ENCODE measurements at regions not wholly inside any gene's neighbourhood (a gene's known extent, or its start where the extent isn't known, plus 50 kb on each side); places are given as distances from the start of the nearest gene placed in this dataset.

DNA sequence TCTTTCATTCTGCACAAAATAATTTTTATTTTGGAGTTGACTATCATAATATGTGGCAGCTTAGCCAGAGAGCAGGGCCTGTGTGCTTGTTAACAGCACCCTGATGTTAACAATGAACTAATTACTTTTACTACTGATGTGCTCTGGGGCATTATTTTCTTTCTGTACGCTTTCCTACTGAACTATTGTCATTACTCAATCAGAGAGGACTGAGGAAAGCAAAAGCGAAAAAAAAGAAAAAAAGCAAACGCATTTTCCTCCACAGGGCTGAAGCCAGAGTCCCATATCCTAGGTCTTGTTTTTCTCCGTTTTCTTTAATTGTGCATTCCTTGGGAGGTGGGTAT lies 221.2 kb downstream of the TTLL7 start:
- no peak overlapping the region for H3K27ac ChIP-seq
- DNase-seq: no peak
- WGBS, 5 donors: 83 to 91% (median 89%) methylated on average over 4 of the region's 4 CpGs
- no peak overlapping the region for H3K4me3 ChIP-seq
- no peaks in the 10 kb centered on the region for H3K9me3 ChIP-seq
- H3K4me1 ChIP-seq: no peaks in the 10 kb centered on the region
- TF ChIP-seq EP300 (IDR thresholded peaks at IDR 0.05) (no peak), POLR2A (IDR thresholded peaks at IDR 0.05) (no peak), POLR2AphosphoS5 (IDR thresholded peaks at IDR 0.05) (no peak)
- TF ChIP-seq, protein P1, sequence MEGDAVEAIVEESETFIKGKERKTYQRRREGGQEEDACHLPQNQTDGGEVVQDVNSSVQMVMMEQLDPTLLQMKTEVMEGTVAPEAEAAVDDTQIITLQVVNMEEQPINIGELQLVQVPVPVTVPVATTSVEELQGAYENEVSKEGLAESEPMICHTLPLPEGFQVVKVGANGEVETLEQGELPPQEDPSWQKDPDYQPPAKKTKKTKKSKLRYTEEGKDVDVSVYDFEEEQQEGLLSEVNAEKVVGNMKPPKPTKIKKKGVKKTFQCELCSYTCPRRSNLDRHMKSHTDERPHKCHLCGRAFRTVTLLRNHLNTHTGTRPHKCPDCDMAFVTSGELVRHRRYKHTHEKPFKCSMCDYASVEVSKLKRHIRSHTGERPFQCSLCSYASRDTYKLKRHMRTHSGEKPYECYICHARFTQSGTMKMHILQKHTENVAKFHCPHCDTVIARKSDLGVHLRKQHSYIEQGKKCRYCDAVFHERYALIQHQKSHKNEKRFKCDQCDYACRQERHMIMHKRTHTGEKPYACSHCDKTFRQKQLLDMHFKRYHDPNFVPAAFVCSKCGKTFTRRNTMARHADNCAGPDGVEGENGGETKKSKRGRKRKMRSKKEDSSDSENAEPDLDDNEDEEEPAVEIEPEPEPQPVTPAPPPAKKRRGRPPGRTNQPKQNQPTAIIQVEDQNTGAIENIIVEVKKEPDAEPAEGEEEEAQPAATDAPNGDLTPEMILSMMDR (IDR thresholded peaks at IDR 0.05): no peak
- intact Hi-C loops (cut with DNase I; ENCODE audit: low total_unique reads): no loop called here
- H3K27me3 ChIP-seq: no peaks in the 10 kb centered on the region
- no peaks in the 10 kb centered on the region for H3K36me3 ChIP-seq

DNA sequence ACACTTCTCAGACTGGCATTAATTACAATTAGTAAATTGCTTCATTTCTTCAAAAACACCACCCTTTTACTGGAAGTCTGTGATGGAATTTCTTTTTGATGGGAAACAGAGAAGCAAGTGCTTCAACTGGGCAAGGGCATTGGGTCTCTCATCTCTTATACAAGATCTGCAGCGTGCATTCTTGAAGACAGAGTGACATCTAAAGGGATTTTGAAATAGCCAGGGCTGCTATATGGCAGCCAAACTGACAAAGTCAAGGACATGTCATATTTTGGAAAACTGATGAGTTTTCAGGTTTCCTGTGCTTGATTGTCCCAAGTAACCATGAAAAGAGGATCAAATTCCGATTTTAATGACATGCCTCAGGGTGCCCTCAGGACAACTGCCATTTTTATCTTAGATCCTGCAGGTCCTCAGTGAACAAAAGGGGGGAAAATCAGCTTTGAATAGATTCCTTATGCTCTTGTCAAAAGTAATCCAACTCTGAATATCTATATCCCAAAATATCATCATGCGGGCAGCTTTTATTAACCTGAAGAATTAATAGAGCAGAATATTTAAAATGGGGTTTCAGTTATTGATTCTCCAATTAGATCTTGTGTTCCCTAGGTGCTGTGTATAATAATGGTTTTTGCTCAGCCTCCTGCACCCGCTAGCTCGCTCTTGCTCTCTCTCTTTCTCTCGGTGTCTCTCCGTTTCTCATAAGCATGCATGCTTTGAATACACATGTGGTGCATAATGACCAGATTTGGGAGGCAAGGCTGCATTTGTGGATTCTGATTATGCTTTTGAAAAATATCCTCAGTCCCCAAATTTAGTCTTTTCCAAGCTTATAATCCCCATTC lies 221.8 kb downstream of the TTLL7 start:
- DNase-seq: no peak
- no peaks in the 10 kb centered on the region for H3K36me3 ChIP-seq
- H3K9me3 ChIP-seq: no peaks in the 10 kb centered on the region
- no peaks in the 10 kb centered on the region for H3K4me1 ChIP-seq
- WGBS, 5 donors: 91 to 96% (median 93%) methylated on average over 7 of the region's 7 CpGs
- no peak overlapping the region for H3K27ac ChIP-seq
- no peak overlapping the region for H3K4me3 ChIP-seq
- TF ChIP-seq, protein P1 (IDR thresholded peaks at IDR 0.05): no peak
- TF ChIP-seq POLR2A (IDR thresholded peaks at IDR 0.05) (no peak), EP300 (IDR thresholded peaks at IDR 0.05) (no peak), POLR2AphosphoS5 (IDR thresholded peaks at IDR 0.05) (no peak)
- intact Hi-C loops (cut with DNase I; ENCODE audit: low total_unique reads): no loop called here
- H3K27me3 ChIP-seq: no peaks in the 10 kb centered on the region

DNA sequence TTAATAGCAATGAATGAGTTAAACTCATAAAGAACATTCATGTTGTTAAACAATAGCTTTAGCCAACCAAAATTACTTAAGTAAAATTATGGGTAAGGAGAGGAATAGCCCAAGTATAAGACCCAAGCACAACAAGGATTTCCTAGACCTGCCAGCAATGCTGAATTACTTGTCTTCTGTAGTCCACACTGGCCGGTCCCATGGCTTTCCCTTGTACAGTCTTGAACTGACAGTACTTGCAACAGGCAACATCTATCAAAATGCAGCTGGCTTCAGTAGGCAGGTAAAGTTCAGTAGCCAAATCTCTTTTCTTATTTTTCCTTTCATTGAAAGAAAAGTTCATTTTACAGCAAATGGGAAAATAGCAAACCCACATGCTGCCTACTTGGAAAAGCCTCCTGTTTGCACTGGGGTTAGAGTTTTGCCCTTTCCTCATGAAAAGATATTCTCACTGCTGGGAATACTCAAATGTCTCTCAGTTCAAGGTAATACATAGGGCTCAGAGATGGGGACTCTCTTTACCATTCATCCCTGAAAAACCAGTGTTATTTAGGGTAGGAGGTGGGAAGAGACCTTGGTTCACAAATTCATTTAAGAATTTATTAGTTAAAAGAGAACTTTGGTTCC lies 222.8 kb downstream of the TTLL7 start:
- no peaks in the 10 kb centered on the region for H3K36me3 ChIP-seq
- WGBS, 5 donors: 92 to 100% (median 93%) methylated on average over 1 of the region's 1 CpG
- intact Hi-C loops (cut with DNase I; ENCODE audit: low total_unique reads): no loop called here

DNA sequence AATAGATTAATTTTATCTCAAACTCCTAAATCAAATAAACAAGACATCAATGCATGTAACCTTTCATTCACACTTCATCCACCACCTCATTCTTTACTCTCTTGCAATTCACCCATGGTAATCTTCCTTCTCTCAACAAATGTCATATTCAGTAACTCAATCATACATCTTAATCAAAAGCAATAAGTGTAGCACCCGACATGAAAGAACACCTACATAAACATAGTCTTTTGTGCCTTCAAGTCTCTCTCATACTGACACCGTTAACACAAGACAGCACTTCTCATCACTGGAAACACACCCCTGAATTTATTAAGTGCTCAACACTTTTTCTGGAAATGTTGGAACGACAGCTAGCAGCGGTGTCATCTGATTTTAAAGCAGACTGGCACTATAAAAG lies 225.9 kb downstream of the TTLL7 start:
- Histone ChIP-seq H3K27ac (no peak overlapping the region), H3K4me1 (no peaks in the 10 kb centered on the region), H3K36me3 (no peaks in the 10 kb centered on the region), H3K9me3 (no peaks in the 10 kb centered on the region), H3K27me3 (no peaks in the 10 kb centered on the region), H3K4me3 (no peak overlapping the region)
- TF ChIP-seq, protein P1 (IDR thresholded peaks at IDR 0.05): no peak
- TF ChIP-seq POLR2AphosphoS5 (IDR thresholded peaks at IDR 0.05): no peak
- no peak for TF ChIP-seq EP300 (IDR thresholded peaks at IDR 0.05)
- no peak for TF ChIP-seq POLR2A (IDR thresholded peaks at IDR 0.05)
- intact Hi-C loops (cut with DNase I; ENCODE audit: low total_unique reads): no loop called here
- DNase-seq: no peak
- 68 to 77% (median 72%) methylated on average over 4 of the region's 4 CpGs for WGBS, 5 donors

More for the DNA sequence above, 222.8 kb downstream of the TTLL7 start:
- H3K27ac ChIP-seq: no peak overlapping the region
- no peaks in the 10 kb centered on the region for H3K27me3 ChIP-seq
- TF ChIP-seq EP300 (IDR thresholded peaks at IDR 0.05) (no peak), POLR2AphosphoS5 (IDR thresholded peaks at IDR 0.05) (no peak), POLR2A (IDR thresholded peaks at IDR 0.05) (no peak)
- TF ChIP-seq, protein P1 (IDR thresholded peaks at IDR 0.05): no peak
- H3K9me3 ChIP-seq: no peaks in the 10 kb centered on the region
- H3K4me1 ChIP-seq: no peaks in the 10 kb centered on the region
- no peak for DNase-seq
- H3K4me3 ChIP-seq: no peak overlapping the region

Measured in stomach (tissue), 8 donors.